ENCODE measurements at regions not wholly inside any gene's neighbourhood (a gene's known extent, or its start where the extent isn't known, plus 50 kb on each side); places are given as distances from the start of the nearest gene placed in this dataset.
"Not testable (repeated sequence)": the region's sequence is repeated elsewhere in the genome, so short reads cannot be mapped to it uniquely, and the experiment has no call there.

GRCh38 chr2:53334610-53335009 lies 433.0 kb upstream of the CHAC2 start:
- Histone ChIP-seq H3K27ac (no peak overlapping the region), H3K27me3 (no peaks in the 10 kb centered on the region), H3K36me3 (no peaks in the 10 kb centered on the region), H3K4me3 (no peak overlapping the region), H3K4me1 (no peaks in the 10 kb centered on the region), H3K9me3 (no peaks in the 10 kb centered on the region)
- TF ChIP-seq CTCF (IDR thresholded peaks at IDR 0.05): no peak
- ATAC-seq (no peak), DNase-seq (no peak)
- intact Hi-C loops (cut with DNase I): no loop called here

- no peak for DNase-seq
- Histone ChIP-seq H3K27me3 (no peaks in the 10 kb centered on the region), H3K27ac (no peak overlapping the region), H3K4me3 (no peak overlapping the region), H3K4me1 (no peaks in the 10 kb centered on the region), H3K36me3 (no peaks in the 10 kb centered on the region), H3K9me3 (peaks cover 0 to 2% of the 10 kb centered on the region in 2 donors)
- TF ChIP-seq CTCF (IDR thresholded peaks at IDR 0.05): no peak
- no peak for ATAC-seq
- intact Hi-C loops (cut with DNase I): no loop called here
Measured at GRCh38 chr2:53331667-53332066, 435.9 kb upstream of the CHAC2 start.

- H3K4me1 ChIP-seq: no peaks in the 10 kb centered on the region
- DNase-seq (no peak), ATAC-seq (no peak)
- intact Hi-C loops (cut with DNase I): no loop called here
- H3K9me3 ChIP-seq: peaks cover 0 to 16% of the 10 kb centered on the region in 2 donors
- H3K27ac ChIP-seq: no peak overlapping the region
- H3K36me3 ChIP-seq: no peaks in the 10 kb centered on the region
- H3K4me3 ChIP-seq: no peak overlapping the region
- no peak for TF ChIP-seq CTCF (IDR thresholded peaks at IDR 0.05)
- H3K27me3 ChIP-seq: no peaks in the 10 kb centered on the region
Measured at GRCh38 chr2:53317861-53318260, 449.7 kb upstream of the CHAC2 start.

- Histone ChIP-seq H3K27me3 (no peaks in the 10 kb centered on the region), H3K4me3 (no peak overlapping the region), H3K9me3 (peaks cover 0 to 9% of the 10 kb centered on the region in 2 donors), H3K4me1 (no peaks in the 10 kb centered on the region), H3K36me3 (no peaks in the 10 kb centered on the region), H3K27ac (no peak overlapping the region)
- DNase-seq: no peak
- no peak for TF ChIP-seq CTCF (IDR thresholded peaks at IDR 0.05)
- no peak for ATAC-seq
- intact Hi-C loops (cut with DNase I): no loop called here
Measured at GRCh38 chr2:53315149-53315548, 452.5 kb upstream of the CHAC2 start.

- no peak for TF ChIP-seq CTCF (IDR thresholded peaks at IDR 0.05)
- DNase-seq (no peak), ATAC-seq (no peak)
- Histone ChIP-seq H3K36me3 (no peaks in the 10 kb centered on the region), H3K4me3 (no peak overlapping the region), H3K9me3 (peaks cover 0 to 4% of the 10 kb centered on the region in 2 donors), H3K27ac (no peak overlapping the region), H3K4me1 (no peaks in the 10 kb centered on the region), H3K27me3 (no peaks in the 10 kb centered on the region)
- intact Hi-C loops (cut with DNase I): no loop called here
Measured at GRCh38 chr2:53314718-53315117, 452.9 kb upstream of the CHAC2 start.

- intact Hi-C loops (cut with DNase I); H3K27ac ChIP-seq; ATAC-seq: not testable (repeated sequence)
Measured at GRCh38 chr2:53313644-53314043, 454.0 kb upstream of the CHAC2 start.

More at GRCh38 chr2:53313644-53314043, 454.0 kb upstream of the CHAC2 start:
- H3K36me3 ChIP-seq, H3K4me1 ChIP-seq, H3K4me3 ChIP-seq, DNase-seq, H3K27me3 ChIP-seq, H3K9me3 ChIP-seq: not testable (repeated sequence)
